ENCODE measurements at regions not wholly inside any gene's neighbourhood (a gene's known extent, or its start where the extent isn't known, plus 50 kb on each side); places are given as distances from the start of the nearest gene placed in this dataset.

DNA sequence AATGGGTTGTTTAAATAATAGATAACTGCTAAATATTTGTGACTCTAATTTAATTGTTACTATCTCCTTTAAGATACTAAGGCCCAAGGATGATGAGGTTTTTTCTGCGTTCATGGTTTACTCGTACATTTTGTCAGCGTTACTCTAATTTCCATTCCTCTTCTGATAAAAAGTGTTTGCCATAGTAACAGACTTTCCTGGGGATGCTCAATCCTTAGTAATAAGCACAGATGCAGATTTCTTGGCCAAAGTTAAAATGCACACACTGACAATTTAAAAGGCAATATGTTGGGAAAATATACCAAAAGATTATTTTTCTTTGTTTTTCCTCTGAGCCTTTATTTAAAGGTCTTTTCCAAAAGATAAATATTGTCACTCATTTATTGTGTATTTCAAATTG is 149.6 kb downstream of the IRS2 start:
- Histone ChIP-seq H3K36me3 (ENCODE audit: insufficient read depth, low read length) (peaks cover 18% of the 10 kb centered on the region), H3K4me2 (ENCODE audit: insufficient read depth, low read length) (no peak overlapping the region), H4K20me1 (ENCODE audit: insufficient read depth, low read length) (no peaks in the 10 kb centered on the region; the same call in 1 of the 2 replicates), H3K4me3 (ENCODE audit: low read depth in 1 of 2, low read length in 2 of 2) (no peak overlapping the region), H2AFZ (ENCODE audit: low read depth, low read length) (no peak overlapping the region), H3K27me3 (ENCODE audit: insufficient read depth, low read length, poor library complexity) (no peaks in the 10 kb centered on the region), H3K9ac (ENCODE audit: low read depth, low read length) (no peak overlapping the region), H3K79me2 (ENCODE audit: insufficient read depth, low read length) (peaks cover 69% of the 10 kb centered on the region), H3K9me3 (ENCODE audit: insufficient read depth, low read length, severe bottlenecking) (peaks cover 30% of the 10 kb centered on the region), H3K27ac (ENCODE audit: low read length) (no peak overlapping the region), H3K4me1 (ENCODE audit: insufficient read depth, low read length) (no peaks in the 10 kb centered on the region)
- TF ChIP-seq EZH2 (IDR thresholded peaks at IDR 0.05; ENCODE audit: borderline replicate concordance, low read depth, low read length, severe bottlenecking), result no peak
- TF ChIP-seq, protein P1, sequence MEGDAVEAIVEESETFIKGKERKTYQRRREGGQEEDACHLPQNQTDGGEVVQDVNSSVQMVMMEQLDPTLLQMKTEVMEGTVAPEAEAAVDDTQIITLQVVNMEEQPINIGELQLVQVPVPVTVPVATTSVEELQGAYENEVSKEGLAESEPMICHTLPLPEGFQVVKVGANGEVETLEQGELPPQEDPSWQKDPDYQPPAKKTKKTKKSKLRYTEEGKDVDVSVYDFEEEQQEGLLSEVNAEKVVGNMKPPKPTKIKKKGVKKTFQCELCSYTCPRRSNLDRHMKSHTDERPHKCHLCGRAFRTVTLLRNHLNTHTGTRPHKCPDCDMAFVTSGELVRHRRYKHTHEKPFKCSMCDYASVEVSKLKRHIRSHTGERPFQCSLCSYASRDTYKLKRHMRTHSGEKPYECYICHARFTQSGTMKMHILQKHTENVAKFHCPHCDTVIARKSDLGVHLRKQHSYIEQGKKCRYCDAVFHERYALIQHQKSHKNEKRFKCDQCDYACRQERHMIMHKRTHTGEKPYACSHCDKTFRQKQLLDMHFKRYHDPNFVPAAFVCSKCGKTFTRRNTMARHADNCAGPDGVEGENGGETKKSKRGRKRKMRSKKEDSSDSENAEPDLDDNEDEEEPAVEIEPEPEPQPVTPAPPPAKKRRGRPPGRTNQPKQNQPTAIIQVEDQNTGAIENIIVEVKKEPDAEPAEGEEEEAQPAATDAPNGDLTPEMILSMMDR (IDR thresholded peaks at IDR 0.05; ENCODE audit: borderline replicate concordance, extremely low read depth, low read length, poor library complexity, severe bottlenecking), result no peak
- ATAC-seq (ENCODE audit: insufficient read depth, low read depth), result no peak
- no peak for DNase-seq

DNA sequence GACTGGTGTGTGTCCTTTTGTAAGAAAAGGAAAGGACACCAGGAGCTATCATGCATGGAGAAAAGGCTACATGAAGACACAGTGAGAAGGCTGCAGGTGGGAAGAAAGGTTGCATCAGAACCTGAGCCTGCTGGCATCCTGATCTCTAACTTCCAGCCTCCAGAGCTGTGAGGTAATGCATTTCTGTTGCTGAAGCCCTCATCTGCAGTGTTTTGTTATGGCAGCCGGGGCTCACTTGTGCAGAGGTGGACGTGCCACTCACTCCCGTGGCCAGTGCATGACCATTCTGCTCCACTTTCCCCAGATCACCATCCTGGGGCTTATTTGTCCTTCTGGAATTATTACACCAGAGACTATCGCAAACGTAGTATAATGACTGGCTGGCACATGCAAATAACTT is 155.3 kb downstream of the IRS2 start:
- H3K27ac ChIP-seq (ENCODE audit: low read length), result no peak overlapping the region
- ATAC-seq (ENCODE audit: insufficient read depth, low read depth) (no peak), DNase-seq (no peak)
- H2AFZ ChIP-seq (ENCODE audit: low read depth, low read length), result no peak overlapping the region
- H3K36me3 ChIP-seq (ENCODE audit: insufficient read depth, low read length), result no peaks in the 10 kb centered on the region; the same call in none of the 2 replicates
- no peak overlapping the region for H3K4me3 ChIP-seq (ENCODE audit: low read depth in 1 of 2, low read length in 2 of 2)
- no peaks in the 10 kb centered on the region for H3K4me1 ChIP-seq (ENCODE audit: insufficient read depth, low read length)
- peaks cover 69% of the 10 kb centered on the region for H3K79me2 ChIP-seq (ENCODE audit: insufficient read depth, low read length)
- no peaks in the 10 kb centered on the region for H3K9me3 ChIP-seq (ENCODE audit: insufficient read depth, low read length, severe bottlenecking)
- H3K4me2 ChIP-seq (ENCODE audit: insufficient read depth, low read length), result no peak overlapping the region
- no peak overlapping the region for H3K9ac ChIP-seq (ENCODE audit: low read depth, low read length)
- TF ChIP-seq, protein P1 (IDR thresholded peaks at IDR 0.05; ENCODE audit: borderline replicate concordance, extremely low read depth, low read length, poor library complexity, severe bottlenecking), result no peak
- TF ChIP-seq EZH2 (IDR thresholded peaks at IDR 0.05; ENCODE audit: borderline replicate concordance, low read depth, low read length, severe bottlenecking), result no peak
- no peaks in the 10 kb centered on the region for H3K27me3 ChIP-seq (ENCODE audit: insufficient read depth, low read length, poor library complexity)
- peaks cover 16% of the 10 kb centered on the region; the same call in 1 of the 2 replicates for H4K20me1 ChIP-seq (ENCODE audit: insufficient read depth, low read length)

DNA sequence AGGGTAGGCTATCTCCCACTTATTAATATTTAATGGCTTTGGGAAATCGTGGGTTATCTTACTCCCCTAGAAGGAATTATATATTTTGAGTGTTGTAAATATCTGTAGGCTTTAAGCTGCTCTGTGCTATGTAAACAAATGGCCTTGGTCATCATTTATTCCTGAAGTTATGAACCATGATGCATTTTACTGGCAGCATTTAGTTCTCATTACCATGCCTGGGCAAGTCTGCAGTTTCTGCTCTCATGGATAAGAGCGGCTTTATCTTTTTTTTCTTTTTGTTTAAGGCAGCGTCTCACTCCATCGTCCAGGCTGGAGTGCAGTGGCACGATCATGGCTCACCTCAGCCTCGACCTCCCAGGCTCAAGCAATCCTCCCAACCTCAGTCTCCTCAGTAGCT is 156.1 kb downstream of the IRS2 start:
- Histone ChIP-seq H3K4me3 (ENCODE audit: low read depth in 1 of 2, low read length in 2 of 2) (no peak overlapping the region), H2AFZ (ENCODE audit: low read depth, low read length) (no peak overlapping the region), H3K4me2 (ENCODE audit: insufficient read depth, low read length) (no peak overlapping the region), H3K27me3 (ENCODE audit: insufficient read depth, low read length, poor library complexity) (no peaks in the 10 kb centered on the region), H3K27ac (ENCODE audit: low read length) (no peak overlapping the region), H3K4me1 (ENCODE audit: insufficient read depth, low read length) (no peaks in the 10 kb centered on the region), H3K79me2 (ENCODE audit: insufficient read depth, low read length) (peaks cover 71% of the 10 kb centered on the region), H4K20me1 (ENCODE audit: insufficient read depth, low read length) (peaks cover 16% of the 10 kb centered on the region; the same call in 1 of the 2 replicates), H3K9me3 (ENCODE audit: insufficient read depth, low read length, severe bottlenecking) (no peaks in the 10 kb centered on the region), H3K9ac (ENCODE audit: low read depth, low read length) (no peak overlapping the region), H3K36me3 (ENCODE audit: insufficient read depth, low read length) (no peaks in the 10 kb centered on the region; the same call in none of the 2 replicates)
- no peak for DNase-seq
- ATAC-seq (ENCODE audit: insufficient read depth, low read depth), result no peak
- no peak for TF ChIP-seq EZH2 (IDR thresholded peaks at IDR 0.05; ENCODE audit: borderline replicate concordance, low read depth, low read length, severe bottlenecking)
- TF ChIP-seq, protein P1 (IDR thresholded peaks at IDR 0.05; ENCODE audit: borderline replicate concordance, extremely low read depth, low read length, poor library complexity, severe bottlenecking), result no peak

DNA sequence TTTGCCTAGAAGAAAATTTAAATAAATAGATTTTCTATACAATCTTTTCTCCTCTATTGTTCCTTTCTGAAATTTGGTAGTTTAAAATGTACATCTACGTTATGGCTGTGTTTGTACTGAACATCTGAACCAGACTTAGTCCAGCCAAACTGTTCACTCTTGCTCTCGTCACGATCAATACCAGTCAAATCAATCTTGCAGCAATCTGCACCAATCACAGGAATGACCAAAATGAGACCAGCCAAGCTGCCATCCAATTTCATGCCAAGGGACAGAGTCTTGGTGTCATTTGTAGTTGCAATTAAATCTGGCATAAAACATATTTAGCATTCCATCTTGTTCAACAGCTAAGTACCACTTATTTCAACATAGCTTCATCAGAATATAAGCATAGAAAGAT is 156.6 kb downstream of the IRS2 start:
- Histone ChIP-seq H3K36me3 (ENCODE audit: insufficient read depth, low read length) (no peaks in the 10 kb centered on the region; the same call in none of the 2 replicates), H3K79me2 (ENCODE audit: insufficient read depth, low read length) (peaks cover 69% of the 10 kb centered on the region), H4K20me1 (ENCODE audit: insufficient read depth, low read length) (peaks cover 16% of the 10 kb centered on the region; the same call in 1 of the 2 replicates), H3K27me3 (ENCODE audit: insufficient read depth, low read length, poor library complexity) (no peaks in the 10 kb centered on the region), H3K4me2 (ENCODE audit: insufficient read depth, low read length) (no peak overlapping the region), H3K4me3 (ENCODE audit: low read depth in 1 of 2, low read length in 2 of 2) (no peak overlapping the region), H3K27ac (ENCODE audit: low read length) (no peak overlapping the region), H3K4me1 (ENCODE audit: insufficient read depth, low read length) (no peaks in the 10 kb centered on the region), H3K9ac (ENCODE audit: low read depth, low read length) (no peak overlapping the region), H2AFZ (ENCODE audit: low read depth, low read length) (no peak overlapping the region), H3K9me3 (ENCODE audit: insufficient read depth, low read length, severe bottlenecking) (no peaks in the 10 kb centered on the region)
- no peak for TF ChIP-seq EZH2 (IDR thresholded peaks at IDR 0.05; ENCODE audit: borderline replicate concordance, low read depth, low read length, severe bottlenecking)
- TF ChIP-seq, protein P1 (IDR thresholded peaks at IDR 0.05; ENCODE audit: borderline replicate concordance, extremely low read depth, low read length, poor library complexity, severe bottlenecking), result no peak
- ATAC-seq (ENCODE audit: insufficient read depth, low read depth) (no peak), DNase-seq (no peak)

All from DND-41 (cell line).